A673 (cell line): ENCODE measurements at regions not wholly inside any gene's neighbourhood (a gene's known extent, or its start where the extent isn't known, plus 50 kb on each side); places are given as distances from the start of the nearest gene placed in this dataset.

Experiments
- BruUV-seq: library from RNA; stranded (reverse); fragments of 400-500 nt; replicated peaks from 2 replicates; lab custom pipeline; 2021; lab: Mats Ljungman, UMichigan
- CTCF ChIA-PET: fragments of 300-600 bp; sonication (Branson Sonifier 250); formaldehyde crosslinking; loops from one replicate; lab custom pipeline; 2022; ENCODE audit warnings: antibody characterized with exemption; lab: Charles Lee
- POLR2A ChIA-PET: fragments of 300-600 bp; sonication (Branson Sonifier 250); formaldehyde crosslinking; loops from one replicate; lab custom pipeline; 2022; ENCODE audit warnings: antibody characterized with exemption; ENCODE audit not compliant: low non-redundant PET; lab: Charles Lee
- DNase-seq: peaks from one replicate; pipeline ENCODE4 v3.0.0-alpha.2; 2015; ENCODE audit warnings: low spot score
- H3K27ac ChIP-seq: fragments of 200-600 bp; sonication (generic); 2 replicates; pipeline ENCODE4 v1.5.1; 2016; ENCODE audit warnings: mixed run types, low read depth, mild to moderate bottlenecking, mixed read lengths, antibody characterized with exemption, low read length; ENCODE audit not compliant: poor library complexity, severe bottlenecking
- H3K27me3 ChIP-seq: fragments of 200-600 bp; sonication (generic); replicated peaks from 2 replicates; pipeline ENCODE4 v1.6.1; 2017; ENCODE audit warnings: mixed run types, low read depth, mild to moderate bottlenecking, mixed read lengths, antibody characterized with exemption, low read length; ENCODE audit not compliant: insufficient read depth, poor library complexity
- H3K36me3 ChIP-seq: fragments of 200-600 bp; sonication (generic); 2 replicates; pipeline ENCODE4 v1.6.1; 2016; ENCODE audit warnings: mixed run types, mild to moderate bottlenecking, mixed read lengths, antibody characterized with exemption, low read length; ENCODE audit not compliant: insufficient read depth, poor library complexity, severe bottlenecking
- H3K4me1 ChIP-seq: fragments of 200-600 bp; sonication (generic); 2 replicates; pipeline ENCODE4 v1.6.1; 2017; ENCODE audit warnings: mixed run types, mild to moderate bottlenecking, mixed read lengths, antibody characterized with exemption, low read length; ENCODE audit not compliant: insufficient read depth, poor library complexity, severe bottlenecking
- H3K4me3 ChIP-seq: fragments of 200-600 bp; sonication (generic); 2 replicates; pipeline ENCODE4 v1.5.1; 2016; ENCODE audit warnings: low read depth, mixed run types, mild to moderate bottlenecking, mixed read lengths, low read length; ENCODE audit not compliant: poor library complexity, severe bottlenecking
- H3K9me3 ChIP-seq: fragments of 200-600 bp; sonication (generic); 2 replicates; pipeline ENCODE4 v1.6.1; 2016; ENCODE audit warnings: mixed run types, low read depth, mild to moderate bottlenecking, mixed read lengths, antibody characterized with exemption, low read length; ENCODE audit not compliant: poor library complexity, severe bottlenecking
- EZH2 ChIP-seq: fragments of 200-600 bp; sonication (generic); IDR thresholded peaks from 2 replicates; pipeline ENCODE4 v1.6.1; 2017; ENCODE audit warnings: borderline replicate concordance, low read depth, mild to moderate bottlenecking, mixed read lengths, antibody characterized with exemption, low read length; ENCODE audit not compliant: poor library complexity, severe bottlenecking
- intact Hi-C: fragments of 100-400 bp; cut with micrococcal nuclease; formaldehyde crosslinking; loops from one replicate; pipeline ENCODE4 v1.10.0; 2022; ENCODE audit not compliant: unreplicated experiment
- TF ChIP-seq, protein P1 (sequence below): fragments of 300-800, 200-600 bp; sonication (generic); conservative IDR thresholded peaks from 2 replicates; pipeline ENCODE4 v1.5.1; 2017; ENCODE audit warnings: low read depth, mild to moderate bottlenecking, antibody characterized with exemption, low read length, moderate library complexity, mixed read lengths

DNA sequence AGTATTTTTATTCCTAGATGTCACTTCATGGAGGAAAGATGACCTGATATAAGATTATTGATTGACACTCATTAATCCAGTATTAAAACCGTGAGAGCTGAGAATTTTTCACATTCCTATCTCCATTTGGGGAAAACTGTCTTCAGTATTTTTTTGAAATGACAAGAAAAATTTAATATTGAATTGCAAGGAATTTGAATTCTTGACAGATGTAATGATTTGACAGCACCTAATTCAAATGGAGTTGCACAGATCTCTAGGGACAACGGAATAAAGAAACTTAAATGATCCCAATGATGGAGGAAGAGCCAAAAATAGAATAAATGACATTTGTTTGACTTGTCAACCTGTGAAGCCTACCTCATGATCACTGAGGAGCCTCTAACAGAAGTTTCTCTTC lies 1591.4 kb downstream of the HACE1 start:
- POLR2A ChIA-PET, result no interaction called here
- no peak overlapping the region for H3K27ac ChIP-seq
- BruUV-seq, result no TSS peak
- no peaks in the 10 kb centered on the region for H3K4me1 ChIP-seq
- H3K27me3 ChIP-seq, result no peaks in the 10 kb centered on the region
- no peak overlapping the region for H3K4me3 ChIP-seq
- H3K36me3 ChIP-seq, result no peaks in the 10 kb centered on the region
- H3K9me3 ChIP-seq, result no peaks in the 10 kb centered on the region
- CTCF ChIA-PET, result no interaction called here
- no peak for DNase-seq
- no peak for TF ChIP-seq EZH2
- intact Hi-C loops, result no loop called here

DNA sequence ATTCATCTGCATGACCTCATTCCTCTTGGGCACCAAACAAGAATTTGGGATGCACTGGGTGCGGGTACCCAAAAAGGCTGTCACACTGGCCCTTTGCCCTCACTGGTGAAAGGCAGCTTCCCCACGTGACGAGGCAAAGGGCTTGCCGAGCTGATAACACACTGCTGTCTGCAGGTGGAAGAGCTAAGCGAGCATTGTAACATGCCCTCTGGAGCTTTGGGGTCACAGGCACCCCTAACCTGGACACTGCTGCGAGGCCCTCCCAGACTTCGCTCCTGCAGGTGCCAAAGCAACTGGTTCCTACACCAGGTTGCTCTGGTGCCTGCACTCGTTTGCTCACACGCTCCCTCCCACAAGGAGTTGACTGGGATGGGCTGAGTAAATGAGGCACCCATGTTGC lies 1595.7 kb downstream of the HACE1 start:
- intact Hi-C loops, result no loop called here
- Histone ChIP-seq H3K27me3 (no peaks in the 10 kb centered on the region), H3K4me3 (no peak overlapping the region), H3K27ac (no peak overlapping the region), H3K36me3 (no peaks in the 10 kb centered on the region), H3K4me1 (no peaks in the 10 kb centered on the region), H3K9me3 (no peaks in the 10 kb centered on the region)
- no peak for TF ChIP-seq EZH2
- TF ChIP-seq, protein P1, sequence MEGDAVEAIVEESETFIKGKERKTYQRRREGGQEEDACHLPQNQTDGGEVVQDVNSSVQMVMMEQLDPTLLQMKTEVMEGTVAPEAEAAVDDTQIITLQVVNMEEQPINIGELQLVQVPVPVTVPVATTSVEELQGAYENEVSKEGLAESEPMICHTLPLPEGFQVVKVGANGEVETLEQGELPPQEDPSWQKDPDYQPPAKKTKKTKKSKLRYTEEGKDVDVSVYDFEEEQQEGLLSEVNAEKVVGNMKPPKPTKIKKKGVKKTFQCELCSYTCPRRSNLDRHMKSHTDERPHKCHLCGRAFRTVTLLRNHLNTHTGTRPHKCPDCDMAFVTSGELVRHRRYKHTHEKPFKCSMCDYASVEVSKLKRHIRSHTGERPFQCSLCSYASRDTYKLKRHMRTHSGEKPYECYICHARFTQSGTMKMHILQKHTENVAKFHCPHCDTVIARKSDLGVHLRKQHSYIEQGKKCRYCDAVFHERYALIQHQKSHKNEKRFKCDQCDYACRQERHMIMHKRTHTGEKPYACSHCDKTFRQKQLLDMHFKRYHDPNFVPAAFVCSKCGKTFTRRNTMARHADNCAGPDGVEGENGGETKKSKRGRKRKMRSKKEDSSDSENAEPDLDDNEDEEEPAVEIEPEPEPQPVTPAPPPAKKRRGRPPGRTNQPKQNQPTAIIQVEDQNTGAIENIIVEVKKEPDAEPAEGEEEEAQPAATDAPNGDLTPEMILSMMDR, result no peak
- CTCF ChIA-PET, result no interaction called here
- no TSS peak for BruUV-seq
- POLR2A ChIA-PET, result no interaction called here
- DNase-seq, result no peak

DNA sequence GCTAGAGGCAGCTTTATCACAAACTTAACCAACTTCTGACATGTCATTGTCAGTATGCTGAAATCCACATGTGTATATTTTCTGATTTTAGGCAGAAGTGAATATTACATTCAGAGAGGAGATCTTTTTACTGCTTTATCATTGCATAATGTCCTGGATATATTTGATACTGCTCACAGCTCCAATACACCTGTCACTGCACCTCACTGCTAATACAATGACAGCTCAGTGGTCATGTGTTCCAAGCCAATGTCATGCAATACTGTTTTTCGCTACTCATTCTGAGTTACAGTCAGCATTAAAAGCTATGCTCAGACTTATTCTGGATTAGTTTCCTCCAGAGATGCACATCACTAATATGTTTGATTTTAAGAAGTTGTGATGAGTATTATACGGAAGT lies 1604.6 kb downstream of the HACE1 start:
- Histone ChIP-seq H3K36me3 (no peaks in the 10 kb centered on the region), H3K27ac (no peak overlapping the region), H3K4me3 (no peak overlapping the region), H3K9me3 (no peaks in the 10 kb centered on the region), H3K27me3 (no peaks in the 10 kb centered on the region), H3K4me1 (no peaks in the 10 kb centered on the region)
- TF ChIP-seq, protein P1, result no peak
- TF ChIP-seq EZH2, result no peak
- ChIA-PET CTCF (no interaction called here), POLR2A (no interaction called here)
- DNase-seq, result no peak
- BruUV-seq, result no TSS peak
- intact Hi-C loops, result no loop called here

DNA sequence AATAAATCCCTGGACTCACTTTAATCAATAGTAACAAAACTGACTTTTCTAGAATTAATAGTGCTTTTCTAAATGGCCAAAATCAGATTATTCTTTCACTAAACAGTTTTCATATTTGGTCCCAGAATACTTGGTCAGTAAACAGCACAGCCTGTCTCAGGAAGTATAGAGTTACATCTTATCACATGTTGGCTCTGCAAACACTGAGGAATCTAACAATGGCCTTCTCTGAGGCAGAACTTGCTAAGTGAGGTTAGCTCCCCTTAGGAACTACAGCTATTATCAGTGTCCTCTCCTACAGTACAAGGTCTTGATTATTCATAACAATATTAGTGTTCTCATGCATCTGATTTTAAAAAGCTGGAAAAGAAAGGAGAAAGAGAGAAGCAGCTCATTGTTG lies 1622.8 kb downstream of the HACE1 start:
- POLR2A ChIA-PET, result no interaction called here
- CTCF ChIA-PET, result no interaction called here
- no peaks in the 10 kb centered on the region for H3K4me1 ChIP-seq
- DNase-seq, result peak; percentile 13
- H3K9me3 ChIP-seq, result no peaks in the 10 kb centered on the region
- TF ChIP-seq, protein P1, result no peak
- no peak for TF ChIP-seq EZH2
- no peak overlapping the region for H3K27ac ChIP-seq
- no peaks in the 10 kb centered on the region for H3K27me3 ChIP-seq
- intact Hi-C loops, result no loop called here
- H3K36me3 ChIP-seq, result no peaks in the 10 kb centered on the region
- BruUV-seq, result no TSS peak
- H3K4me3 ChIP-seq, result no peak overlapping the region
